ENCODE measurements at regions not wholly inside any gene's neighbourhood (a gene's known extent, or its start where the extent isn't known, plus 50 kb on each side); places are given as distances from the start of the nearest gene placed in this dataset.

DNA sequence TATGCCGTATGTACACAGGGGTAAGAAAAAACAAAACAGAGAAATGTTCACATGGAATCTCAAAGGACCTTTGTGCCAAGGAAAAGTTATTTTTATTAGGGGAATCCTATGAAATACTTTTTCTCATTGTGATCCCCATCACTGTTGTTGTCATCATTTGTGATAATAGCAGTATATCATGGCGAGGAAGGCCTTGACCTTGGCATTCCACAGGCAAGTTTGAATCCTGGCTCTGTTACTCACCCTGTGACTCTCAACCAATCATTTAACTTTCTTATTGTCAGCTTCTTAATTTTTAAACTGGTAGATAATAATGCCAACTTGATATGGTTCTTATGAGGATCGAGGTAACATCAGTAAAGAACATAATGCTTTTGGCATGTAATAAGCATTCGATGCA, 142.2 kb upstream of the DDHD1 start:
- Mint-ChIP-seq H3K4me1 (ENCODE audit: unreplicated experiment) (no peaks in the 10 kb centered on the region), H3K27me3 (ENCODE audit: unreplicated experiment) (no peaks in the 10 kb centered on the region), H3K4me3 (ENCODE audit: unreplicated experiment) (no peak overlapping the region), H3K9me3 (ENCODE audit: unreplicated experiment) (no peaks in the 10 kb centered on the region), H3K27ac (ENCODE audit: unreplicated experiment) (no peak overlapping the region), H3K36me3 (ENCODE audit: low read depth, unreplicated experiment) (no peaks in the 10 kb centered on the region)
- TF ChIP-seq CTCF (IDR thresholded peaks at IDR 0.05; ENCODE audit: unreplicated experiment): no peak
- no peak for DNase-seq (ENCODE audit: low spot score)

- Mint-ChIP-seq H3K27me3 (ENCODE audit: unreplicated experiment) (no peaks in the 10 kb centered on the region), H3K36me3 (ENCODE audit: low read depth, unreplicated experiment) (no peaks in the 10 kb centered on the region), H3K4me3 (ENCODE audit: unreplicated experiment) (no peak overlapping the region), H3K9me3 (ENCODE audit: unreplicated experiment) (no peaks in the 10 kb centered on the region), H3K27ac (ENCODE audit: unreplicated experiment) (no peak overlapping the region), H3K4me1 (ENCODE audit: unreplicated experiment) (no peaks in the 10 kb centered on the region)
- no peak for TF ChIP-seq CTCF (IDR thresholded peaks at IDR 0.05; ENCODE audit: unreplicated experiment)
- no peak for DNase-seq (ENCODE audit: low spot score)
Measured at GRCh38 chr14:53286301-53286700, 133.2 kb upstream of the DDHD1 start.

GRCh38 chr14:53285821-53286220, 132.7 kb upstream of the DDHD1 start:
- DNase-seq (ENCODE audit: low spot score): no peak
- no peaks in the 10 kb centered on the region for H3K27me3 Mint-ChIP-seq (ENCODE audit: unreplicated experiment)
- H3K4me1 Mint-ChIP-seq (ENCODE audit: unreplicated experiment): no peaks in the 10 kb centered on the region
- H3K27ac Mint-ChIP-seq (ENCODE audit: unreplicated experiment): no peak overlapping the region
- no peaks in the 10 kb centered on the region for H3K9me3 Mint-ChIP-seq (ENCODE audit: unreplicated experiment)
- TF ChIP-seq CTCF (IDR thresholded peaks at IDR 0.05; ENCODE audit: unreplicated experiment): no peak
- H3K4me3 Mint-ChIP-seq (ENCODE audit: unreplicated experiment): no peak overlapping the region
- H3K36me3 Mint-ChIP-seq (ENCODE audit: low read depth, unreplicated experiment): no peaks in the 10 kb centered on the region

- no peak for TF ChIP-seq CTCF (IDR thresholded peaks at IDR 0.05; ENCODE audit: unreplicated experiment)
- H3K27ac Mint-ChIP-seq (ENCODE audit: unreplicated experiment): no peak overlapping the region
- H3K4me1 Mint-ChIP-seq (ENCODE audit: unreplicated experiment): no peaks in the 10 kb centered on the region
- H3K27me3 Mint-ChIP-seq (ENCODE audit: unreplicated experiment): no peaks in the 10 kb centered on the region
- H3K9me3 Mint-ChIP-seq (ENCODE audit: unreplicated experiment): no peaks in the 10 kb centered on the region
- no peak overlapping the region for H3K4me3 Mint-ChIP-seq (ENCODE audit: unreplicated experiment)
- no peak for DNase-seq (ENCODE audit: low spot score)
- H3K36me3 Mint-ChIP-seq (ENCODE audit: low read depth, unreplicated experiment): no peaks in the 10 kb centered on the region
Measured at GRCh38 chr14:53285064-53285463, 131.9 kb upstream of the DDHD1 start.

DNA sequence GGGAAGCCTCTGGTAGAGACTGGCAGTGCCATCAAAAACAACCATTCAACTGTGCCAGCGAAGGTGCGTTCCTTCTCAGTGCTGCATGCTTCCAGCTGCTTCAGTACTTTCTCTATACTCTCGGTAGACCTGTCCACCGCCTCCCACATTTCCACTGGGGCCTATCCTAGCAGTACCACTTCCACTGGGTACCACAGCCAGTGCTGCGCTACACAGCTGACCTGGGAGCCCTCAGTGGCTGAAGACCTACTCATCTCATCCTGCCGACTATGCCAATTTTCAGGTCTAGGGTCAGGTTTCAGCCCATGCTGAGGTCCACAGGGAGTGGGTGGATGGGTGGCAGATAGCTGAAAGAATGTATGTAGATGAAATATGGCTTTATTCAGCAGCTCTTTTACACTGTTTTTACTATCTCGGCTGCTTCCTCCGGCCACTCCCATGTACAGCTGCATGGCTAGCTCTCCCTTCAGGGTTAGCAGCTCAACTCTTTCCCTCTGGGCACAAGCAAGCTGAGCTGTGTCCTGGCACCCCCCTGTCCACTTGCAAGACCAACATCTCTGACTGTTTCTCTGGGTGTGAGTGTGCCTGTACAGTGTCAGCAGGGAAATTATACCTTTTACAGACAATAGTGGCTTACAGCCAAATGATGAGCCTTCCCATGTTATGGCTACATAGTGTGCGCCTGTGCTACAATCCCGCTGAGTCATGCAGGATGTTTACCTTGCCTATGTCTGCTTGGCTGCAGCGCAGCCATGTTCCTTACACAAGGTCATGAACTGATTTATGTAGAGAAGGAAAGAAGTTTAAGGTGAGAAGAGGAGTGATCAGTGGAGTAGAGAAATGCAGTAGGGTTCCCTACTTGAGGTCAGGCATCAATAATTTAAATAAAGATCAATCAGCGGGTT, 125.7 kb upstream of the DDHD1 start:
- no peak for TF ChIP-seq CTCF (IDR thresholded peaks at IDR 0.05; ENCODE audit: unreplicated experiment)
- H3K4me3 Mint-ChIP-seq (ENCODE audit: unreplicated experiment): no peak overlapping the region
- DNase-seq (ENCODE audit: low spot score): no peak
- no peak overlapping the region for H3K27ac Mint-ChIP-seq (ENCODE audit: unreplicated experiment)
- no peaks in the 10 kb centered on the region for H3K36me3 Mint-ChIP-seq (ENCODE audit: low read depth, unreplicated experiment)
- no peaks in the 10 kb centered on the region for H3K4me1 Mint-ChIP-seq (ENCODE audit: unreplicated experiment)
- H3K27me3 Mint-ChIP-seq (ENCODE audit: unreplicated experiment): no peaks in the 10 kb centered on the region
- H3K9me3 Mint-ChIP-seq (ENCODE audit: unreplicated experiment): no peaks in the 10 kb centered on the region

Data from endothelial cell (in vitro differentiated cells).